ENCODE measurements at regions not wholly inside any gene's neighbourhood (a gene's known extent, or its start where the extent isn't known, plus 50 kb on each side); places are given as distances from the start of the nearest gene placed in this dataset.

- no peaks in the 10 kb centered on the region for H3K27me3 ChIP-seq (ENCODE audit: insufficient read depth, low read length)
- H3K36me3 ChIP-seq (ENCODE audit: insufficient read depth, low read length) = no peaks in the 10 kb centered on the region
- H2AFZ ChIP-seq (ENCODE audit: low read length) = no peak overlapping the region
- no peaks in the 10 kb centered on the region for H3K4me1 ChIP-seq (ENCODE audit: insufficient read depth, low read length)
- no peak for DNase-seq (ENCODE audit: insufficient read length, low spot score, missing footprints)
- H3K79me2 ChIP-seq (ENCODE audit: insufficient read depth, low read length) = no peaks in the 10 kb centered on the region
- TF ChIP-seq, protein P1, sequence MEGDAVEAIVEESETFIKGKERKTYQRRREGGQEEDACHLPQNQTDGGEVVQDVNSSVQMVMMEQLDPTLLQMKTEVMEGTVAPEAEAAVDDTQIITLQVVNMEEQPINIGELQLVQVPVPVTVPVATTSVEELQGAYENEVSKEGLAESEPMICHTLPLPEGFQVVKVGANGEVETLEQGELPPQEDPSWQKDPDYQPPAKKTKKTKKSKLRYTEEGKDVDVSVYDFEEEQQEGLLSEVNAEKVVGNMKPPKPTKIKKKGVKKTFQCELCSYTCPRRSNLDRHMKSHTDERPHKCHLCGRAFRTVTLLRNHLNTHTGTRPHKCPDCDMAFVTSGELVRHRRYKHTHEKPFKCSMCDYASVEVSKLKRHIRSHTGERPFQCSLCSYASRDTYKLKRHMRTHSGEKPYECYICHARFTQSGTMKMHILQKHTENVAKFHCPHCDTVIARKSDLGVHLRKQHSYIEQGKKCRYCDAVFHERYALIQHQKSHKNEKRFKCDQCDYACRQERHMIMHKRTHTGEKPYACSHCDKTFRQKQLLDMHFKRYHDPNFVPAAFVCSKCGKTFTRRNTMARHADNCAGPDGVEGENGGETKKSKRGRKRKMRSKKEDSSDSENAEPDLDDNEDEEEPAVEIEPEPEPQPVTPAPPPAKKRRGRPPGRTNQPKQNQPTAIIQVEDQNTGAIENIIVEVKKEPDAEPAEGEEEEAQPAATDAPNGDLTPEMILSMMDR (IDR thresholded peaks at IDR 0.05; ENCODE audit: extremely low read depth, low read depth, low read length) = no peak
- no peak overlapping the region for H3K4me2 ChIP-seq (ENCODE audit: insufficient read depth, low read length)
- H4K20me1 ChIP-seq (ENCODE audit: insufficient read depth, low read length) = no peaks in the 10 kb centered on the region
- H3K27ac ChIP-seq (ENCODE audit: low read depth, low read length) = no peak overlapping the region
- H3K4me3 ChIP-seq (ENCODE audit: insufficient read depth, low read length) = no peak overlapping the region
- H3K9me3 ChIP-seq (ENCODE audit: low read depth, low read length) = peaks cover 11% of the 10 kb centered on the region
Observed at GRCh38 chr16:88286301-88286923, 96.3 kb upstream of the ZNF469 start.

DNA sequence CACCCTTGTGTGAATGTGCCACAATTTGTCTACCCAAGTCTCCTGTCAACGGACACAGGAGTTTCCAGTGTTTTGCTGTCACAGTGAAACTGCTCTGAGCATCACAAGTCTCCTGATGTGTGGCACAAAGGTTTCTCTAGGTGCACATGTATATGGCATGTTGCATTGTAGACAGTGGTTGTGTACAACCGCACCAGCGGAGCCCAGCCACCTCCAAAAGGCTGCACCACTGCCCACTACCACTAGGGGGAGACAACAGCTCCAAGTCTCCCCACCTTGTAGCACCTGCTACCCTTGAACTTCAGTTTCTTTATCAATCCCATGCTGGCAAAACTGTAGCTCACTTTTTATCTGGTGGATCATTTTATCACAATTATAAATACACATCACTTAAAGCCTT lies 95.5 kb upstream of the ZNF469 start:
- H3K27ac ChIP-seq (ENCODE audit: low read depth, low read length) = no peak overlapping the region
- DNase-seq (ENCODE audit: insufficient read length, low spot score, missing footprints) = no peak
- H3K27me3 ChIP-seq (ENCODE audit: insufficient read depth, low read length) = no peaks in the 10 kb centered on the region
- no peaks in the 10 kb centered on the region for H4K20me1 ChIP-seq (ENCODE audit: insufficient read depth, low read length)
- no peaks in the 10 kb centered on the region for H3K36me3 ChIP-seq (ENCODE audit: insufficient read depth, low read length)
- TF ChIP-seq, protein P1 (IDR thresholded peaks at IDR 0.05; ENCODE audit: extremely low read depth, low read depth, low read length) = peak; percentile 44
- no peaks in the 10 kb centered on the region for H3K79me2 ChIP-seq (ENCODE audit: insufficient read depth, low read length)
- H2AFZ ChIP-seq (ENCODE audit: low read length) = no peak overlapping the region
- no peaks in the 10 kb centered on the region for H3K4me1 ChIP-seq (ENCODE audit: insufficient read depth, low read length)
- H3K4me2 ChIP-seq (ENCODE audit: insufficient read depth, low read length) = no peak overlapping the region
- H3K9me3 ChIP-seq (ENCODE audit: low read depth, low read length) = peaks cover 11% of the 10 kb centered on the region
- H3K4me3 ChIP-seq (ENCODE audit: insufficient read depth, low read length) = no peak overlapping the region

DNA sequence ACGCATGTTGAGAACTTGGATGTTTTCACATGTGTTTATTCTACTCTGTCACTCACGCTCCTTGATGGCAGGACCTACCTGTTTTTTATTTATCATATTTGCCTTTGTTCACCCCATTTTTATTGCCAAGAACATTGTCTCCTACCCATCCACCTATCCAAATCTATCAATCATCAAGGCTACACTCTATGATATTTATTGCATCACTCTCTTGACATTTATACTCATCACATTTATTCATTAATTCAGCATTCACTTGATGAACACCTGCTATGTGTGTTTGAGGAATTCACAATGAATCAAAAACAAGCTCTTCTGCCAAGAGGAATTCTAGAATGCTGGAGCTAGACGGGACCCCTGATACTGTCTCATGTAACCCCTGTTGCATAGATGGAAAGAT lies 94.5 kb upstream of the ZNF469 start:
- no peaks in the 10 kb centered on the region for H3K4me1 ChIP-seq (ENCODE audit: insufficient read depth, low read length)
- TF ChIP-seq, protein P1 (IDR thresholded peaks at IDR 0.05; ENCODE audit: extremely low read depth, low read depth, low read length) = no peak
- no peak overlapping the region for H3K27ac ChIP-seq (ENCODE audit: low read depth, low read length)
- no peaks in the 10 kb centered on the region for H3K79me2 ChIP-seq (ENCODE audit: insufficient read depth, low read length)
- no peaks in the 10 kb centered on the region for H3K27me3 ChIP-seq (ENCODE audit: insufficient read depth, low read length)
- no peak overlapping the region for H3K4me3 ChIP-seq (ENCODE audit: insufficient read depth, low read length)
- H3K4me2 ChIP-seq (ENCODE audit: insufficient read depth, low read length) = no peak overlapping the region
- H2AFZ ChIP-seq (ENCODE audit: low read length) = no peak overlapping the region
- no peaks in the 10 kb centered on the region for H4K20me1 ChIP-seq (ENCODE audit: insufficient read depth, low read length)
- H3K9me3 ChIP-seq (ENCODE audit: low read depth, low read length) = peaks cover 11% of the 10 kb centered on the region
- no peak for DNase-seq (ENCODE audit: insufficient read length, low spot score, missing footprints)
- no peaks in the 10 kb centered on the region for H3K36me3 ChIP-seq (ENCODE audit: insufficient read depth, low read length)

DNA sequence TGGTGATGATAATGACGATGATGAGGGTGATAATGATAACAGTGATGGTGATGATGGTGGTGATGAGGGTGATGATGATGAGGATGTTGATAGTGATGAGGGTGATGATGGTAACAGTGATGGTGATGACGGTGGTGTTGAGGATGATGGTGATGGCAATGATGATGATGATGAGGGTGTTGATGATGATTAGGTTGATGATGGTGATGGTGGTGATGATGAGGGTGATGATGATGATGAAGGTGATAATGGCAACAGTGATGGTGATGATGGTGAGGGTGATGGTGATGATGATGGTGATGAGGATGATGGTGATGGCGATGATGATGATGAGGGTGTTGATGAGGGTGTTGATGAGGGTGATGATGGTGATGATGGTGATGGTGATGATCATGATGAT lies 93.8 kb upstream of the ZNF469 start:
- Histone ChIP-seq H3K4me1 (ENCODE audit: insufficient read depth, low read length) (no peaks in the 10 kb centered on the region), H3K27ac (ENCODE audit: low read depth, low read length) (no peak overlapping the region), H3K9me3 (ENCODE audit: low read depth, low read length) (peaks cover 11% of the 10 kb centered on the region), H3K27me3 (ENCODE audit: insufficient read depth, low read length) (no peaks in the 10 kb centered on the region), H3K4me2 (ENCODE audit: insufficient read depth, low read length) (no peak overlapping the region), H4K20me1 (ENCODE audit: insufficient read depth, low read length) (no peaks in the 10 kb centered on the region), H2AFZ (ENCODE audit: low read length) (no peak overlapping the region), H3K36me3 (ENCODE audit: insufficient read depth, low read length) (no peaks in the 10 kb centered on the region), H3K79me2 (ENCODE audit: insufficient read depth, low read length) (no peaks in the 10 kb centered on the region), H3K4me3 (ENCODE audit: insufficient read depth, low read length) (no peak overlapping the region)
- TF ChIP-seq, protein P1 (IDR thresholded peaks at IDR 0.05; ENCODE audit: extremely low read depth, low read depth, low read length) = no peak
- DNase-seq (ENCODE audit: insufficient read length, low spot score, missing footprints) = no peak

All from osteoblast (primary cell).